ENCODE measurements at regions not wholly inside any gene's neighbourhood (a gene's known extent, or its start where the extent isn't known, plus 50 kb on each side); places are given as distances from the start of the nearest gene placed in this dataset.
"Not testable (repeated sequence)": the region's sequence is repeated elsewhere in the genome, so short reads cannot be mapped to it uniquely, and the experiment has no call there.

DNA sequence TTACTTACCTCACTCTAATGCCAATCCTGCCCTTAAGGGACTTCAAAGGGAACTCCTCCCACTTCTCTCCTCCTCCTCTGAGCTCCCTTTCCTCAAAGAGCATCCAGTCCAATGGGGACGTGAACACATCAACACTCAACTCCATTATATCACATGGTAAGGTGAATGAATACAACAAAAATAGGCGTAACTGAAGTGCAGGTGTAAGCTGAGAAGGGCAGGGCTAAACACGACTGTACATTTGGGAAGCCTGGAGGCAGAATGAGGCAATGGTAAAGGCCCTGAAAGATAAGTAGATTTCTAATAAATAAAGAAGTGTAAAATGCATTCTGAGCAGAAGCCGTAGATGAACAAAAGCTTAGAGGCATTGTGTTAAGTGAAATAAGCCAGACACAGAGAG lies 226.1 kb upstream of the TRIB2 start:
- DNase-seq: no peak
- Mint-ChIP-seq H3K4me3 (no peak overlapping the region), H3K9me3 (no peaks in the 10 kb centered on the region), H3K4me1 (ENCODE audit: low read depth) (peaks cover 26% of the 10 kb centered on the region), H3K27ac (no peak overlapping the region), H3K36me3 (ENCODE audit: low read depth) (no peaks in the 10 kb centered on the region), H3K27me3 (ENCODE audit: insufficient read depth) (peaks cover 7% of the 10 kb centered on the region)
- TF ChIP-seq CTCF (IDR thresholded peaks at IDR 0.05): no peak

- not testable (repeated sequence) for DNase-seq; H3K9me3 Mint-ChIP-seq; H3K27ac Mint-ChIP-seq; H3K27me3 Mint-ChIP-seq (ENCODE audit: insufficient read depth); H3K36me3 Mint-ChIP-seq (ENCODE audit: low read depth); H3K4me3 Mint-ChIP-seq
- peaks cover 15% of the 10 kb centered on the region for H3K4me1 Mint-ChIP-seq (ENCODE audit: low read depth)
Observed at GRCh38 chr2:12492360-12492759, 224.4 kb upstream of the TRIB2 start.

DNA sequence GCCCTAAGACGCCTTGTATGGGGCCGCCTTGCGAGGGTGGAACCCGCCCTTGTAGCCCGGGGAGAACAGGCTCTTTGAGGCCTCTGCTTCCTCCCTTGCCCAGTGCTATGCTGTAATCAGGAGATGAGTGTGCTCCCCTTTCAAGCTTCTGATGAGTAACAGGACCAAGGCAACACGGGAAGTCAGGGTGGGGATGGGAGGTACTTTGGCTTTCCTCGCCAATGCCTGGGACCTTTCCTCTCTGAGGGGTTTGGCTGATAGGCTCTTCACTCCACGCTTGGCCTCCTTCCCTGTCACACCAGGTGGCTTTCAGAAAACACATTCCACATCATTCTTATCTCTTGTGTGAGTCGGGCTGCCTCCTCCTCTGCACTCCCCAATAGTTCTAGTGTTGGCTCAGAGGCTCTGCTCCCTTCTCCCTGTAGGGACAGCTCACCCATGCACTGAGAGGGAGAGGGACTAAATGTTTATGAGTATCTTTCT lies 223.7 kb upstream of the TRIB2 start:
- H3K27me3 Mint-ChIP-seq (ENCODE audit: insufficient read depth): peaks cover 5% of the 10 kb centered on the region
- H3K4me3 Mint-ChIP-seq: peak overlapping the region; percentile 16; the same call in 1 of the 2 replicates
- no peak for TF ChIP-seq CTCF (IDR thresholded peaks at IDR 0.05)
- H3K36me3 Mint-ChIP-seq (ENCODE audit: low read depth): no peaks in the 10 kb centered on the region
- H3K27ac Mint-ChIP-seq: peak overlapping the region; percentile 83
- peaks cover 19% of the 10 kb centered on the region for H3K4me1 Mint-ChIP-seq (ENCODE audit: low read depth)
- H3K9me3 Mint-ChIP-seq: no peaks in the 10 kb centered on the region
- peak; percentile 71 for DNase-seq

GRCh38 chr2:12495247-12495868 lies 221.4 kb upstream of the TRIB2 start:
- H3K27me3 Mint-ChIP-seq (ENCODE audit: insufficient read depth): no peaks in the 10 kb centered on the region; the same call in none of the 2 replicates
- no peak for DNase-seq
- TF ChIP-seq CTCF (IDR thresholded peaks at IDR 0.05): no peak
- no peak overlapping the region for H3K27ac Mint-ChIP-seq
- no peak overlapping the region for H3K4me3 Mint-ChIP-seq
- H3K36me3 Mint-ChIP-seq (ENCODE audit: low read depth): no peaks in the 10 kb centered on the region
- peaks cover 36% of the 10 kb centered on the region for H3K4me1 Mint-ChIP-seq (ENCODE audit: low read depth)
- no peaks in the 10 kb centered on the region for H3K9me3 Mint-ChIP-seq

- no peak for DNase-seq
- no peak overlapping the region for H3K4me3 Mint-ChIP-seq
- TF ChIP-seq CTCF (IDR thresholded peaks at IDR 0.05): no peak
- peaks cover 53% of the 10 kb centered on the region for H3K4me1 Mint-ChIP-seq (ENCODE audit: low read depth)
- H3K27me3 Mint-ChIP-seq (ENCODE audit: insufficient read depth): no peaks in the 10 kb centered on the region; the same call in none of the 2 replicates
- H3K36me3 Mint-ChIP-seq (ENCODE audit: low read depth): no peaks in the 10 kb centered on the region
- no peak overlapping the region for H3K27ac Mint-ChIP-seq
- H3K9me3 Mint-ChIP-seq: no peaks in the 10 kb centered on the region
Observed at GRCh38 chr2:12498286-12498685, 218.4 kb upstream of the TRIB2 start.

- peaks cover 53% of the 10 kb centered on the region for H3K4me1 Mint-ChIP-seq (ENCODE audit: low read depth)
- no peak overlapping the region for H3K4me3 Mint-ChIP-seq
- H3K27ac Mint-ChIP-seq: no peak overlapping the region
- H3K36me3 Mint-ChIP-seq (ENCODE audit: low read depth): no peaks in the 10 kb centered on the region
- H3K27me3 Mint-ChIP-seq (ENCODE audit: insufficient read depth): no peaks in the 10 kb centered on the region; the same call in none of the 2 replicates
- no peak for TF ChIP-seq CTCF (IDR thresholded peaks at IDR 0.05)
- no peaks in the 10 kb centered on the region for H3K9me3 Mint-ChIP-seq
- peak; percentile 44 for DNase-seq
Observed at GRCh38 chr2:12498704-12499103, 218.0 kb upstream of the TRIB2 start.

Data from HFFc6 (cell line).